BE2C (cell line): ENCODE measurements at regions not wholly inside any gene's neighbourhood (a gene's known extent, or its start where the extent isn't known, plus 50 kb on each side); places are given as distances from the start of the nearest gene placed in this dataset.
"Not testable (repeated sequence)": the region's sequence is repeated elsewhere in the genome, so short reads cannot be mapped to it uniquely, and the experiment has no call there.

Experiments used
- DNase-seq: peaks from one replicate; pipeline ENCODE4 v3.0.0-alpha.2; 2020
- H3K27me3 ChIP-seq: fragments of 250-450 bp; sonication (Bioruptor Pico); 2 replicates; pipeline ENCODE4 v1.5.1; 2020; ENCODE audit warnings: mild to moderate bottlenecking
- H3K36me3 ChIP-seq: fragments of 250-450 bp; sonication (Bioruptor Pico); 2 replicates; pipeline ENCODE4 v1.5.1; 2020; ENCODE audit warnings: mild to moderate bottlenecking
- H3K4me1 ChIP-seq: fragments of 250-450 bp; sonication (Bioruptor Pico); 2 replicates; pipeline ENCODE4 v1.5.1; 2020
- H3K4me3 ChIP-seq: 2 replicates; pipeline ENCODE4 v1.5.1; 2011; ENCODE audit warnings: low read depth, low read length
- H3K9me3 ChIP-seq: fragments of 250-450 bp; sonication (Bioruptor Pico); 2 replicates; pipeline ENCODE4 v1.5.1; 2020
- TF ChIP-seq, protein P1 (sequence below): IDR thresholded peaks from 2 replicates; pipeline ENCODE4 v1.5.1; 2012; ENCODE audit warnings: mild to moderate bottlenecking, low read depth, low read length

DNA sequence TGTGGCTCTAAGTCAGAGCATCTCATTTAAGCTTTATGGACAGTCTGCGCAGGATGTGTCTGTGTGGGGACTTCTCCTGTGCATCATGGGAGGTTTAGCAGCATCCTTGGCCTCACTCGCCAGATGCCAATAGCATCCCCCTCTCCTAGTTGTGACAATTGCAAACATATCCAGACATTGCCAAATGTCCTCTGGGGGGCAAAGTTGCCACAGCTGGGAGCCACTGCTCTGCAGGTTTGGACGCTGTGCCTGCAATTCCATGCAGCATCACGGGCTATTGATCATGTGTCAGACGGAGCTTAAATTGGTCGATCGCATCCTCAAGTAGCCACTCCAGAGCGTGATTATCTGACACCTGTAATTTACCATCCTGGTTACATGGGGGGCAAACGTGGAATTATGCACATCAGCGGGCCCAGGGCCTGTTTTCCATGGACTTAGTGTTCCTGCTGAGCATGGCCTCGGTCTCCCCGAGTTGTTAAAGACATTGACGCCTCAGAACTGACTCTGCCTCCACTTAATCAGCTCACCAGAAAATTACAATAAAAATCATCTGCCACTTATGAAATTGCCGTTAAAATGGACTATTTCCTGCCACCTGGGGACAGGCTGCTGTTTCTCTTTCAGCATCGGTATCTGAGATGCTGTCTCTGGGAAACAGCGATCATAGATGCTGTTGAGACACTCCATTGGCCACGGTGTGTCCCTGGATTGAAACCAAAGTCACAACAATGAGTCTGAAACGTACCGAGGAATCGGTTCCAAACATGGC, 191.9 kb upstream of the SULF2 start:
- H3K36me3 ChIP-seq, H3K4me1 ChIP-seq, H3K27me3 ChIP-seq, H3K9me3 ChIP-seq: not testable (repeated sequence)
- H3K4me3 ChIP-seq, result peak overlapping the region; percentile 42
- peak; percentile 46 for DNase-seq
- TF ChIP-seq, protein P1, sequence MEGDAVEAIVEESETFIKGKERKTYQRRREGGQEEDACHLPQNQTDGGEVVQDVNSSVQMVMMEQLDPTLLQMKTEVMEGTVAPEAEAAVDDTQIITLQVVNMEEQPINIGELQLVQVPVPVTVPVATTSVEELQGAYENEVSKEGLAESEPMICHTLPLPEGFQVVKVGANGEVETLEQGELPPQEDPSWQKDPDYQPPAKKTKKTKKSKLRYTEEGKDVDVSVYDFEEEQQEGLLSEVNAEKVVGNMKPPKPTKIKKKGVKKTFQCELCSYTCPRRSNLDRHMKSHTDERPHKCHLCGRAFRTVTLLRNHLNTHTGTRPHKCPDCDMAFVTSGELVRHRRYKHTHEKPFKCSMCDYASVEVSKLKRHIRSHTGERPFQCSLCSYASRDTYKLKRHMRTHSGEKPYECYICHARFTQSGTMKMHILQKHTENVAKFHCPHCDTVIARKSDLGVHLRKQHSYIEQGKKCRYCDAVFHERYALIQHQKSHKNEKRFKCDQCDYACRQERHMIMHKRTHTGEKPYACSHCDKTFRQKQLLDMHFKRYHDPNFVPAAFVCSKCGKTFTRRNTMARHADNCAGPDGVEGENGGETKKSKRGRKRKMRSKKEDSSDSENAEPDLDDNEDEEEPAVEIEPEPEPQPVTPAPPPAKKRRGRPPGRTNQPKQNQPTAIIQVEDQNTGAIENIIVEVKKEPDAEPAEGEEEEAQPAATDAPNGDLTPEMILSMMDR, result peak; percentile 41

DNA sequence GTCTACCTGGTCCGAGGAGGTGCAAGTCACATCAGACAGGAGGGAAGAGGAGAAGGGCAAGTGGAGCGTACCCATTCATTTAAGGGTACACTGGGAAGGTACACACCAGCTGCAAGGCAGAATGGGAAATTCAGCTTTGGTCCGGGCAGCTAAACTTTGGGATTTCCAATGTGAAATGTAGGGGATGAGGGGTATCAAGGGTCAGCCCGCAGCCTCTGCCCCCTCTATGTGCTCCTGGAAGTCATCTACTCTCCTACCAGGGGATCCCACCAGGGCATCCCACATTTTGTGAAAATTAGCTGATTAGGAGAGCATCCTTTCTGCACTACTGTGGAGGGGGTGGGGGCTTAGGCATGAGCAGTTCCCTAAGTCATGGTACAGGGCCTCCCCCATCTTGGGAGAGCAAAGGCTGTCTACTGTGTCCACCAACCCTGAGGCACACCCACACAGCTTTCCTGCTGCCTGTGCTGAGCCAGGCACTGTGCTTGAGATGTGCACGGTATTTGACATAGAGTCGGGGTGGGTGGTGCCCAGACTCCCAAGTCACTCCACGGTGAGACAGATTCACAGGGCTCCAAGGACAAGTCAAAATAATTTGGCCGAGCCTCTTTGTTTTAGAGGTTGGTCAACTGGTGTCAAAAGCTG, 189.1 kb upstream of the SULF2 start:
- DNase-seq, result no peak
- TF ChIP-seq, protein P1, result no peak
- no peaks in the 10 kb centered on the region for H3K27me3 ChIP-seq
- peaks cover 10% of the 10 kb centered on the region for H3K4me1 ChIP-seq
- H3K4me3 ChIP-seq, result no peak overlapping the region
- H3K36me3 ChIP-seq, result no peaks in the 10 kb centered on the region
- H3K9me3 ChIP-seq, result no peaks in the 10 kb centered on the region

DNA sequence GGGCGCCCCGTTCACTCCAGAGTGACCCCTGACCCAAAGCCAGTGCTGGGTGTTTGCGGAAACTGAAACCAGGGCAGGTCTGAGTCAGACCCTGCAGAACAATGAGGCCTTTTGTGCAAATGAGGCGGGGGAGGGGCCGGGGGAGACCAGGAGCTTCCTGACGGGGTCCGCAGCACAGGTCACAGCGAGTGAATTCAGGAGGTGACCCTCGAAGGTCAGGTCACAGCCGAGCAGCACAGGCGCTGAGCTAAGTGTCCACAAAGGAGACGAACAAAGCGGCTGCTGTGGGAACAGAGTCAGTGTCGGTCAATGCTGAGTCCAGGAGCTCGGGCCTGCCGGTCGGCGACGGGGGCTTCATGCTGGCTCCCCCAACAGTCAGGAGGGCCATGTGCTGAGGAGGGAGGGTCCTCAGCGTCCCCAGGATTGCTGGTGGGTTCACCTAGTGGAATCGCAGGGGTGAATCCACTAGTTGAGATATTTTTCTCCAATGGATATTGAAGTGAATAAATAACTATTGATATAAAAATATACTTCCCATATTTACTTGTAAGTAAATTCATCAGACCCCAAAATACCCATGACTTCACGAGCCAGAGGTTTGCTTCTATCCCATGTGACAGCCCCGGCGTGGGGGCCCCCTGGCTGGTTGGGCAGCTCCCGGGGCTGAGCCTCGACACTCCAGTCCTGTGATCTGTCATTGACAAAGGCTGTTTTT, 188.4 kb upstream of the SULF2 start:
- H3K4me3 ChIP-seq, result no peak overlapping the region
- no peak for DNase-seq
- H3K4me1 ChIP-seq, result peaks cover 6% of the 10 kb centered on the region
- no peaks in the 10 kb centered on the region for H3K9me3 ChIP-seq
- TF ChIP-seq, protein P1, result no peak
- H3K36me3 ChIP-seq, result no peaks in the 10 kb centered on the region
- H3K27me3 ChIP-seq, result no peaks in the 10 kb centered on the region

- Histone ChIP-seq H3K36me3 (no peaks in the 10 kb centered on the region), H3K4me3 (no peak overlapping the region), H3K9me3 (no peaks in the 10 kb centered on the region), H3K4me1 (peaks cover 5% of the 10 kb centered on the region), H3K27me3 (no peaks in the 10 kb centered on the region)
- DNase-seq, result no peak
- TF ChIP-seq, protein P1, result no peak
Observed at GRCh38 chr20:47972916-47973309, 187.6 kb upstream of the SULF2 start.

DNA sequence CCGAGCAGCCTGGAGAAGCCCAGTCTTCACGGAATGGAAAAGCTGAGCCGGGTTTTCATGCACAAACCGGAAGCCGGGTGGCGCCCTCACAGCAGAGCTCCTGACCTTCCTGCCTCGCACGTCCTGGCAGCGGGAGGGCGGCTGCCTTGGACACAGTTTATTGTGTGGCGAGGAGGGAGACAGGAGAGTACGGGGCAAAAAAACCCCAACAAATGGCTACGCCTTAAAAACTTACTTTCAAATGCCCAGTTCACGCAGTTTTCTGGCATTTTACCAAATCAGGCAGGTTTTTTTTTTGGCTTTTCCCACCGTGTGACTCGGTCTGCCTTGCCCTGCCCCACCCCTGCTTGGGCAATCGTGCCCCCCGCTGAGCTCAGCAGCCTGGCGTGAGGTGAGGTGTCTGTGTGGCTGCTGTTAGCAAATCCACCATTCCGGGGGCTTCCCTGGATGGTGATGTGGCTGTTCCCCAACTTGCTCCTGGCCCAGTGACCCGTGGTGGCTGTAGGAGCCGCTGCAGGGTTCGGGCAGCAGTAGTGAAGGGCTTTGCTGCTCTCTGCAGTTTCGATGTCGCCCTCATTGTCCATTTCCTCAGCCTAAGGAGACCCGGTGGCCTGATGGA, 187.1 kb upstream of the SULF2 start:
- TF ChIP-seq, protein P1, result peak; percentile 45
- H3K27me3 ChIP-seq, H3K9me3 ChIP-seq, H3K4me1 ChIP-seq, H3K4me3 ChIP-seq, H3K36me3 ChIP-seq: not testable (repeated sequence)
- DNase-seq, result peak; percentile 39
